Upper lobe of left lung (tissue), 6 donors: ENCODE measurements at regions not wholly inside any gene's neighbourhood (a gene's known extent, or its start where the extent isn't known, plus 50 kb on each side); places are given as distances from the start of the nearest gene placed in this dataset.
A peak's percentile ranks its signal among the peaks of the same experiment; 100 is the strongest.

Experiments used
- ATAC-seq, 2 donors: fragments of 200-7000 bp; cut with Tn5 transposase; one replicate each; pipeline ENCODE4 v1.9.1; 2022; ENCODE audit warnings: mild to moderate bottlenecking in 2 of 2, moderate library complexity in 2 of 2; ENCODE audit not compliant: low FRiP score in 2 of 2
- DNase-seq, 2 donors: peaks; one replicate each; pipeline ENCODE4 v3.0.0-alpha.2; 2019 to 2020
- H3K27ac ChIP-seq, 4 donors: fragments of 200-600 bp; sonication (generic); one replicate each; pipeline ENCODE4 v1.5.1; 2016 to 2019
- H3K27me3 ChIP-seq, 4 donors: fragments of 200-600 bp; sonication (generic); one replicate each; pipeline ENCODE4 v1.5.1; 2017 to 2019
- H3K36me3 ChIP-seq, 4 donors: fragments of 200-600 bp; sonication (generic); one replicate each; pipeline ENCODE4 v1.5.1; 2016 to 2019
- H3K4me1 ChIP-seq, 4 donors: fragments of 200-600 bp; sonication (generic); one replicate each; pipeline ENCODE4 v1.5.1; 2018 to 2019
- H3K4me3 ChIP-seq, 4 donors: fragments of 200-600 bp; sonication (generic); one replicate each; pipeline ENCODE4 v1.5.1; 2017 to 2019; ENCODE audit warnings: mild to moderate bottlenecking in 2 of 4, moderate library complexity in 1 of 4
- H3K9me3 ChIP-seq, 4 donors: fragments of 200-600 bp; sonication (generic); one replicate each; pipeline ENCODE4 v1.5.1; 2018 to 2019
- CTCF ChIP-seq, 6 experiments: fragments of 450-650 bp in 4 of 6; fragments of 200-600 bp in 2 of 6; sonication (generic) in 2 of 6; IDR thresholded peaks; one replicate each; pipeline ENCODE4 v1.5.1; 2016 to 2019; ENCODE audit warnings: antibody characterized with exemption in 6 of 6
- EP300 ChIP-seq, 4 donors: sonication (generic); formaldehyde crosslinking; IDR thresholded peaks; one replicate each; pipeline ENCODE4 v1.5.1; 2017; ENCODE audit warnings: antibody characterized with exemption in 4 of 4, control low read depth in 2 of 4
- POLR2A ChIP-seq, 4 donors: fragments of 450-650 bp; IDR thresholded peaks; one replicate each; pipeline ENCODE4 v1.5.1; 2016 to 2017; ENCODE audit warnings: antibody characterized with exemption in 4 of 4, mild to moderate bottlenecking in 2 of 4
- POLR2AphosphoS5 ChIP-seq, 2 donors: sonication (generic); formaldehyde crosslinking; IDR thresholded peaks; one replicate each; pipeline ENCODE4 v1.5.1; 2017; ENCODE audit warnings: antibody characterized with exemption in 2 of 2
- WGBS, 2 donors: methylation state at CpG; one replicate each; pipeline ENCODE4 v1.1.5; 2017 to 2018; 5-methylcytosine and 5-hydroxymethylcytosine counted together
- donor health status: DM: no; HTN: no; CAD: no; lungs with moderate emphysema.
- donor health status: DM: no; HTN: yes; CAD: no; lungs with severe emphysema.

GRCh38 chr15:69666921-69667811 is 214.5 kb downstream of the RPLP1 start:
- Histone ChIP-seq H3K9me3 (no peaks in the 10 kb centered on the region), H3K27ac (peak overlapping the region in 3 of 4 donors; percentile 44 to 72 (median 65)), H3K4me3 (no peak overlapping the region), H3K36me3 (no peaks in the 10 kb centered on the region), H3K4me1 (peaks cover 7 to 22% (median 18%) of the 10 kb centered on the region in 4 donors), H3K27me3 (no peaks in the 10 kb centered on the region)
- DNase-seq (peak; percentile 47 to 52), ATAC-seq (peak in 1 of 2 donors; percentile 59)
- TF ChIP-seq POLR2A (IDR thresholded peaks at IDR 0.05) (no peak), CTCF (IDR thresholded peaks at IDR 0.05) (no peak), EP300 (IDR thresholded peaks at IDR 0.05) (no peak), POLR2AphosphoS5 (IDR thresholded peaks at IDR 0.05) (no peak)
- WGBS, 2 donors = 62 to 74% methylated on average over 17 to 19 of the region's 19 CpGs

- WGBS, 2 donors = 79 to 81% methylated on average over 6 of the region's 6 CpGs
- Histone ChIP-seq H3K4me3 (no peak overlapping the region), H3K36me3 (no peaks in the 10 kb centered on the region), H3K9me3 (no peaks in the 10 kb centered on the region), H3K4me1 (peaks cover 7 to 22% (median 18%) of the 10 kb centered on the region in 4 donors), H3K27ac (peak overlapping the region in 2 of 4 donors; percentile 26 to 72), H3K27me3 (no peaks in the 10 kb centered on the region)
- peak in 1 of 2 donors; percentile 21 for DNase-seq
- ATAC-seq = no peak
- TF ChIP-seq EP300 (IDR thresholded peaks at IDR 0.05) (no peak), CTCF (IDR thresholded peaks at IDR 0.05) (no peak), POLR2A (IDR thresholded peaks at IDR 0.05) (no peak), POLR2AphosphoS5 (IDR thresholded peaks at IDR 0.05) (no peak)
These were observed 215.6 kb downstream of the RPLP1 start for GRCh38 chr15:69668039-69668705.

- Histone ChIP-seq H3K27ac (no peak overlapping the region), H3K9me3 (no peaks in the 10 kb centered on the region), H3K4me1 (peaks cover 7 to 22% (median 18%) of the 10 kb centered on the region in 4 donors), H3K36me3 (no peaks in the 10 kb centered on the region), H3K27me3 (no peaks in the 10 kb centered on the region), H3K4me3 (no peak overlapping the region)
- WGBS, 2 donors = 37 to 47% methylated on average over 2 to 4 of the region's 4 CpGs
- TF ChIP-seq POLR2A (IDR thresholded peaks at IDR 0.05) = no peak
- no peak for TF ChIP-seq POLR2AphosphoS5 (IDR thresholded peaks at IDR 0.05)
- TF ChIP-seq CTCF (IDR thresholded peaks at IDR 0.05) = no peak
- TF ChIP-seq EP300 (IDR thresholded peaks at IDR 0.05) = no peak
- DNase-seq (peak; percentile 37 to 58), ATAC-seq (no peak)
These were observed 216.3 kb downstream of the RPLP1 start for GRCh38 chr15:69668963-69669362.

GRCh38 chr15:69669446-69669845 is 216.8 kb downstream of the RPLP1 start:
- H3K9me3 ChIP-seq = no peaks in the 10 kb centered on the region
- H3K4me3 ChIP-seq = no peak overlapping the region
- no peaks in the 10 kb centered on the region for H3K27me3 ChIP-seq
- ATAC-seq = no peak
- H3K27ac ChIP-seq = no peak overlapping the region
- 68 to 77% methylated on average over 3 of the region's 3 CpGs for WGBS, 2 donors
- peaks cover 7 to 22% (median 18%) of the 10 kb centered on the region in 4 donors for H3K4me1 ChIP-seq
- no peaks in the 10 kb centered on the region for H3K36me3 ChIP-seq
- TF ChIP-seq EP300 (IDR thresholded peaks at IDR 0.05) = no peak
- no peak for TF ChIP-seq CTCF (IDR thresholded peaks at IDR 0.05)
- no peak for DNase-seq
